GM23338 (cell line): ENCODE measurements at regions not wholly inside any gene's neighbourhood (a gene's known extent, or its start where the extent isn't known, plus 50 kb on each side); places are given as distances from the start of the nearest gene placed in this dataset.

Source experiments
- ATAC-seq: fragments of 200-7000 bp; cut with Tn5 transposase; 3 replicates; pipeline ENCODE4 v1.9.1; 2020
- DNase-seq: peaks from one replicate; pipeline ENCODE4 v3.0.0-alpha.2; 2015; ENCODE audit warnings: low spot score
- H2AFZ ChIP-seq: fragments of 200-600 bp; sonication (generic); 2 replicates; pipeline ENCODE4 v1.8.0; 2016; ENCODE audit warnings: antibody characterized with exemption, mild to moderate bottlenecking, moderate library complexity
- H3F3A ChIP-seq: fragments of 200-600 bp; sonication (generic); replicated peaks from 2 replicates; pipeline ENCODE4 v1.8.0; 2017; ENCODE audit warnings: antibody characterized with exemption, mixed run types, low read depth
- H3K27ac ChIP-seq: fragments of 200-600 bp; sonication (generic); 2 replicates; pipeline ENCODE4 v1.6.1; 2016; ENCODE audit warnings: low read depth
- H3K27me3 ChIP-seq: fragments of 200-600 bp; sonication (generic); 2 replicates; pipeline ENCODE4 v1.8.0; 2016; ENCODE audit warnings: mild to moderate bottlenecking, mixed run types, moderate library complexity; ENCODE audit not compliant: insufficient read depth
- H3K36me3 ChIP-seq: fragments of 200-600 bp; sonication (generic); 2 replicates; pipeline ENCODE4 v1.8.0; 2016; ENCODE audit warnings: mild to moderate bottlenecking; ENCODE audit not compliant: insufficient read depth
- H3K4me1 ChIP-seq: fragments of 200-600 bp; sonication (generic); 2 replicates; pipeline ENCODE4 v1.8.0; 2016; ENCODE audit warnings: mild to moderate bottlenecking, moderate library complexity; ENCODE audit not compliant: insufficient read depth
- H3K4me2 ChIP-seq: fragments of 200-600 bp; sonication (generic); 2 replicates; pipeline ENCODE4 v1.7.1; 2017; ENCODE audit warnings: mixed run types
- H3K4me3 ChIP-seq: fragments of 200-600 bp; sonication (generic); 2 replicates; pipeline ENCODE4 v1.6.1; 2016; ENCODE audit warnings: mixed run types
- H3K79me2 ChIP-seq: fragments of 200-600 bp; sonication (generic); replicated peaks from 2 replicates; pipeline ENCODE4 v1.8.0; 2017; ENCODE audit warnings: mild to moderate bottlenecking; ENCODE audit not compliant: insufficient read depth
- H3K9me2 ChIP-seq: fragments of 200-600 bp; sonication (generic); 2 replicates; pipeline ENCODE4 v1.8.0; 2017; ENCODE audit not compliant: insufficient read depth
- H4K20me1 ChIP-seq: fragments of 200-600 bp; sonication (generic); replicated peaks from 2 replicates; pipeline ENCODE4 v1.8.0; 2017; ENCODE audit warnings: mild to moderate bottlenecking; ENCODE audit not compliant: insufficient read depth
- H3K27ac Mint-ChIP-seq: 2 replicates; pipeline ENCODE4 v1.8.0; 2020; ENCODE audit warnings: inconsistent platforms, mild to moderate bottlenecking, moderate library complexity, mixed read lengths
- H3K27me3 Mint-ChIP-seq: 3 replicates; pipeline ENCODE4 v1.8.0; 2022; ENCODE audit warnings: low read depth, mild to moderate bottlenecking, moderate library complexity, mixed read lengths, inconsistent platforms; ENCODE audit not compliant: insufficient read depth, poor library complexity
- H3K36me3 Mint-ChIP-seq: 3 replicates; pipeline ENCODE4 v1.8.0; 2021; ENCODE audit warnings: low read depth, mild to moderate bottlenecking, inconsistent platforms, moderate library complexity, mixed read lengths
- H3K4me1 Mint-ChIP-seq: 3 replicates; pipeline ENCODE4 v1.8.0; 2020; ENCODE audit warnings: mild to moderate bottlenecking, inconsistent platforms, mixed read lengths
- H3K4me3 Mint-ChIP-seq: 3 replicates; pipeline ENCODE4 v1.8.0; 2021; ENCODE audit warnings: moderate library complexity, mild to moderate bottlenecking, inconsistent platforms, mixed read lengths
- H3K9me3 Mint-ChIP-seq: 3 replicates; pipeline ENCODE4 v1.8.0; 2020; ENCODE audit warnings: moderate library complexity, mild to moderate bottlenecking, inconsistent platforms, mixed read lengths
- CREB1 ChIP-seq: fragments of 250-450 bp; sonication (Bioruptor Pico); IDR thresholded peaks from 2 replicates; pipeline ENCODE4 v1.5.0; 2020; ENCODE audit warnings: low read depth, mild to moderate bottlenecking, moderate library complexity
- EZH2 ChIP-seq: fragments of 200-600 bp; sonication (generic); IDR thresholded peaks from one replicate; pipeline ENCODE4 v1.8.0; 2017; ENCODE audit warnings: antibody characterized with exemption, mild to moderate bottlenecking, low read depth; ENCODE audit not compliant: unreplicated experiment
- EZH2phosphoT487 ChIP-seq: fragments of 200-600 bp; sonication (generic); IDR thresholded peaks from one replicate; pipeline ENCODE4 v1.8.1; 2018; ENCODE audit warnings: antibody characterized with exemption; ENCODE audit not compliant: unreplicated experiment
- JUNB ChIP-seq: IDR thresholded peaks from one replicate; pipeline ENCODE4 v1.6.1; 2016; ENCODE audit warnings: antibody characterized with exemption; ENCODE audit not compliant: unreplicated experiment
- NANOG ChIP-seq: IDR thresholded peaks from 2 replicates; pipeline ENCODE4 v1.6.1; 2016; ENCODE audit warnings: antibody characterized with exemption, borderline replicate concordance
- POLR2AphosphoS5 ChIP-seq: IDR thresholded peaks from 2 replicates; pipeline ENCODE4 v1.6.1; 2016; ENCODE audit warnings: antibody characterized with exemption, low read depth
- STAT1 ChIP-seq: IDR thresholded peaks from one replicate; pipeline ENCODE4 v1.6.1; 2016; ENCODE audit warnings: antibody characterized with exemption; ENCODE audit not compliant: unreplicated experiment
- ZNF114 ChIP-seq: fragments of 250-450 bp; sonication (Bioruptor Pico); IDR thresholded peaks from 2 replicates; pipeline ENCODE4 v1.5.0; 2020; ENCODE audit warnings: mild to moderate bottlenecking, moderate library complexity
- ZNF331 ChIP-seq: fragments of 250-450 bp; sonication (Bioruptor Pico); IDR thresholded peaks from 2 replicates; pipeline ENCODE4 v1.5.0; 2020; ENCODE audit warnings: low read depth, mild to moderate bottlenecking, moderate library complexity
- TF ChIP-seq, protein P1 (sequence below): IDR thresholded peaks from 2 replicates; pipeline ENCODE4 v1.6.1; 2016; ENCODE audit warnings: antibody characterized with exemption
- TF ChIP-seq, protein P2 (sequence below): IDR thresholded peaks from one replicate; pipeline ENCODE4 v1.6.1; 2018; ENCODE audit warnings: antibody characterized with exemption; ENCODE audit not compliant: unreplicated experiment
- TF ChIP-seq, protein P3 (sequence below): fragments of 250-450 bp; sonication (Bioruptor Pico); IDR thresholded peaks from 2 replicates; pipeline ENCODE4 v1.5.0; 2020; ENCODE audit warnings: mild to moderate bottlenecking, moderate library complexity

DNA sequence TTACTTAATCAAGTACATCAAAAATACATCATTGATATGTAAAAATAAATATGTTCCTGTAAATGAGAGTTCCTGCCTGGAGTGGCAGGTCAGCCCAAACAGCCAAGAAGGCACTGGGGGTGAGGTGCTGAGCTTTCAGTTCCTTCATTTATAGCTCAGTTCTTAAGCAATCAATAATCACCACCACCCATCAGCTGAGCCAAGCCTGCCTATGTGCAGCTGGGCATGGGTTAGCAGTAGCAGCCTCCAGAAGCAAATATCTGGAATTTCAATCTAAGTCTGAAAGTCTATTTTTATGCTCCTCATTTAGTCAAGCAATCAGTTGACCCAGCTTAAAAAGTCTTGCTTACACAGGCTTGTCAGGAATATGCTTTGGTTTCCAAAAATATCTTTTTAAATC is 811.0 kb upstream of the AMELY start (continued):
- TF ChIP-seq, protein P1, sequence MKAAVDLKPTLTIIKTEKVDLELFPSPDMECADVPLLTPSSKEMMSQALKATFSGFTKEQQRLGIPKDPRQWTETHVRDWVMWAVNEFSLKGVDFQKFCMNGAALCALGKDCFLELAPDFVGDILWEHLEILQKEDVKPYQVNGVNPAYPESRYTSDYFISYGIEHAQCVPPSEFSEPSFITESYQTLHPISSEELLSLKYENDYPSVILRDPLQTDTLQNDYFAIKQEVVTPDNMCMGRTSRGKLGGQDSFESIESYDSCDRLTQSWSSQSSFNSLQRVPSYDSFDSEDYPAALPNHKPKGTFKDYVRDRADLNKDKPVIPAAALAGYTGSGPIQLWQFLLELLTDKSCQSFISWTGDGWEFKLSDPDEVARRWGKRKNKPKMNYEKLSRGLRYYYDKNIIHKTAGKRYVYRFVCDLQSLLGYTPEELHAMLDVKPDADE: no peak
- no peak for TF ChIP-seq NANOG
- TF ChIP-seq EZH2: no peak
- no peak for TF ChIP-seq EZH2phosphoT487
- TF ChIP-seq, protein P2, sequence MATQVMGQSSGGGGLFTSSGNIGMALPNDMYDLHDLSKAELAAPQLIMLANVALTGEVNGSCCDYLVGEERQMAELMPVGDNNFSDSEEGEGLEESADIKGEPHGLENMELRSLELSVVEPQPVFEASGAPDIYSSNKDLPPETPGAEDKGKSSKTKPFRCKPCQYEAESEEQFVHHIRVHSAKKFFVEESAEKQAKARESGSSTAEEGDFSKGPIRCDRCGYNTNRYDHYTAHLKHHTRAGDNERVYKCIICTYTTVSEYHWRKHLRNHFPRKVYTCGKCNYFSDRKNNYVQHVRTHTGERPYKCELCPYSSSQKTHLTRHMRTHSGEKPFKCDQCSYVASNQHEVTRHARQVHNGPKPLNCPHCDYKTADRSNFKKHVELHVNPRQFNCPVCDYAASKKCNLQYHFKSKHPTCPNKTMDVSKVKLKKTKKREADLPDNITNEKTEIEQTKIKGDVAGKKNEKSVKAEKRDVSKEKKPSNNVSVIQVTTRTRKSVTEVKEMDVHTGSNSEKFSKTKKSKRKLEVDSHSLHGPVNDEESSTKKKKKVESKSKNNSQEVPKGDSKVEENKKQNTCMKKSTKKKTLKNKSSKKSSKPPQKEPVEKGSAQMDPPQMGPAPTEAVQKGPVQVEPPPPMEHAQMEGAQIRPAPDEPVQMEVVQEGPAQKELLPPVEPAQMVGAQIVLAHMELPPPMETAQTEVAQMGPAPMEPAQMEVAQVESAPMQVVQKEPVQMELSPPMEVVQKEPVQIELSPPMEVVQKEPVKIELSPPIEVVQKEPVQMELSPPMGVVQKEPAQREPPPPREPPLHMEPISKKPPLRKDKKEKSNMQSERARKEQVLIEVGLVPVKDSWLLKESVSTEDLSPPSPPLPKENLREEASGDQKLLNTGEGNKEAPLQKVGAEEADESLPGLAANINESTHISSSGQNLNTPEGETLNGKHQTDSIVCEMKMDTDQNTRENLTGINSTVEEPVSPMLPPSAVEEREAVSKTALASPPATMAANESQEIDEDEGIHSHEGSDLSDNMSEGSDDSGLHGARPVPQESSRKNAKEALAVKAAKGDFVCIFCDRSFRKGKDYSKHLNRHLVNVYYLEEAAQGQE: no peak
- no peak for TF ChIP-seq STAT1
- no peak for TF ChIP-seq ZNF331 (CRISPR knock-in tag)
- TF ChIP-seq POLR2AphosphoS5: no peak

DNA sequence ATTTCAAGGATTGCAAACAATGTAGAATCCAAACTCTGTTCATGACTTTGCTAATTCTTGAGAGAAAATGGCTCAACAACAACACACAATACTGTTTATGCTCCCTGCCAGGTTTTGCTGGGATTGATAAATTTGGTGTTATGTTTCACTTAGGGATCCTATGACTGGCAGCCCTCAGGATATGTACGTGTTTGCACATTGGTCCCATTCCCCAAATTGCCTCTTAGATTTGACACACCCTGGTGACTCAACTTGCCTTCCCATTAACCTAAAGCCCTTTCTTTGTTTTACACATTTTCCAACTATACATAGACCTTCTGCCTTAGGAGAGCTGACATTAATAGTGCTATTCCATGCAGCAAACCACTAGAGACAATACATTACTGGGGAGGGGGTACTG is 809.4 kb upstream of the AMELY start:
- no peaks in the 10 kb centered on the region; the same call in 2 of the 3 replicates for H3K9me3 Mint-ChIP-seq
- H3K4me1 Mint-ChIP-seq: no peaks in the 10 kb centered on the region
- H3K36me3 Mint-ChIP-seq: no peaks in the 10 kb centered on the region
- no peaks in the 10 kb centered on the region for H3K27me3 ChIP-seq
- DNase-seq (no peak), ATAC-seq (no peak)
- no peaks in the 10 kb centered on the region for H3K79me2 ChIP-seq
- no peak overlapping the region for H3K4me2 ChIP-seq
- no peak overlapping the region for H3K4me3 ChIP-seq
- no peaks in the 10 kb centered on the region for H3K27me3 Mint-ChIP-seq
- no peak overlapping the region for H3K27ac Mint-ChIP-seq
- no peaks in the 10 kb centered on the region for H3K4me1 ChIP-seq
- H4K20me1 ChIP-seq: no peaks in the 10 kb centered on the region
- H3K27ac ChIP-seq: no peak overlapping the region
- no peak overlapping the region for H3K4me3 Mint-ChIP-seq
- H3K36me3 ChIP-seq: no peaks in the 10 kb centered on the region
- no peaks in the 10 kb centered on the region for H3F3A ChIP-seq
- no peaks in the 10 kb centered on the region for H3K9me2 ChIP-seq
- no peak overlapping the region for H2AFZ ChIP-seq
- TF ChIP-seq JUNB: no peak
- TF ChIP-seq CREB1 (CRISPR knock-in tag): no peak
- TF ChIP-seq, protein P2: no peak
- TF ChIP-seq, protein P3, sequence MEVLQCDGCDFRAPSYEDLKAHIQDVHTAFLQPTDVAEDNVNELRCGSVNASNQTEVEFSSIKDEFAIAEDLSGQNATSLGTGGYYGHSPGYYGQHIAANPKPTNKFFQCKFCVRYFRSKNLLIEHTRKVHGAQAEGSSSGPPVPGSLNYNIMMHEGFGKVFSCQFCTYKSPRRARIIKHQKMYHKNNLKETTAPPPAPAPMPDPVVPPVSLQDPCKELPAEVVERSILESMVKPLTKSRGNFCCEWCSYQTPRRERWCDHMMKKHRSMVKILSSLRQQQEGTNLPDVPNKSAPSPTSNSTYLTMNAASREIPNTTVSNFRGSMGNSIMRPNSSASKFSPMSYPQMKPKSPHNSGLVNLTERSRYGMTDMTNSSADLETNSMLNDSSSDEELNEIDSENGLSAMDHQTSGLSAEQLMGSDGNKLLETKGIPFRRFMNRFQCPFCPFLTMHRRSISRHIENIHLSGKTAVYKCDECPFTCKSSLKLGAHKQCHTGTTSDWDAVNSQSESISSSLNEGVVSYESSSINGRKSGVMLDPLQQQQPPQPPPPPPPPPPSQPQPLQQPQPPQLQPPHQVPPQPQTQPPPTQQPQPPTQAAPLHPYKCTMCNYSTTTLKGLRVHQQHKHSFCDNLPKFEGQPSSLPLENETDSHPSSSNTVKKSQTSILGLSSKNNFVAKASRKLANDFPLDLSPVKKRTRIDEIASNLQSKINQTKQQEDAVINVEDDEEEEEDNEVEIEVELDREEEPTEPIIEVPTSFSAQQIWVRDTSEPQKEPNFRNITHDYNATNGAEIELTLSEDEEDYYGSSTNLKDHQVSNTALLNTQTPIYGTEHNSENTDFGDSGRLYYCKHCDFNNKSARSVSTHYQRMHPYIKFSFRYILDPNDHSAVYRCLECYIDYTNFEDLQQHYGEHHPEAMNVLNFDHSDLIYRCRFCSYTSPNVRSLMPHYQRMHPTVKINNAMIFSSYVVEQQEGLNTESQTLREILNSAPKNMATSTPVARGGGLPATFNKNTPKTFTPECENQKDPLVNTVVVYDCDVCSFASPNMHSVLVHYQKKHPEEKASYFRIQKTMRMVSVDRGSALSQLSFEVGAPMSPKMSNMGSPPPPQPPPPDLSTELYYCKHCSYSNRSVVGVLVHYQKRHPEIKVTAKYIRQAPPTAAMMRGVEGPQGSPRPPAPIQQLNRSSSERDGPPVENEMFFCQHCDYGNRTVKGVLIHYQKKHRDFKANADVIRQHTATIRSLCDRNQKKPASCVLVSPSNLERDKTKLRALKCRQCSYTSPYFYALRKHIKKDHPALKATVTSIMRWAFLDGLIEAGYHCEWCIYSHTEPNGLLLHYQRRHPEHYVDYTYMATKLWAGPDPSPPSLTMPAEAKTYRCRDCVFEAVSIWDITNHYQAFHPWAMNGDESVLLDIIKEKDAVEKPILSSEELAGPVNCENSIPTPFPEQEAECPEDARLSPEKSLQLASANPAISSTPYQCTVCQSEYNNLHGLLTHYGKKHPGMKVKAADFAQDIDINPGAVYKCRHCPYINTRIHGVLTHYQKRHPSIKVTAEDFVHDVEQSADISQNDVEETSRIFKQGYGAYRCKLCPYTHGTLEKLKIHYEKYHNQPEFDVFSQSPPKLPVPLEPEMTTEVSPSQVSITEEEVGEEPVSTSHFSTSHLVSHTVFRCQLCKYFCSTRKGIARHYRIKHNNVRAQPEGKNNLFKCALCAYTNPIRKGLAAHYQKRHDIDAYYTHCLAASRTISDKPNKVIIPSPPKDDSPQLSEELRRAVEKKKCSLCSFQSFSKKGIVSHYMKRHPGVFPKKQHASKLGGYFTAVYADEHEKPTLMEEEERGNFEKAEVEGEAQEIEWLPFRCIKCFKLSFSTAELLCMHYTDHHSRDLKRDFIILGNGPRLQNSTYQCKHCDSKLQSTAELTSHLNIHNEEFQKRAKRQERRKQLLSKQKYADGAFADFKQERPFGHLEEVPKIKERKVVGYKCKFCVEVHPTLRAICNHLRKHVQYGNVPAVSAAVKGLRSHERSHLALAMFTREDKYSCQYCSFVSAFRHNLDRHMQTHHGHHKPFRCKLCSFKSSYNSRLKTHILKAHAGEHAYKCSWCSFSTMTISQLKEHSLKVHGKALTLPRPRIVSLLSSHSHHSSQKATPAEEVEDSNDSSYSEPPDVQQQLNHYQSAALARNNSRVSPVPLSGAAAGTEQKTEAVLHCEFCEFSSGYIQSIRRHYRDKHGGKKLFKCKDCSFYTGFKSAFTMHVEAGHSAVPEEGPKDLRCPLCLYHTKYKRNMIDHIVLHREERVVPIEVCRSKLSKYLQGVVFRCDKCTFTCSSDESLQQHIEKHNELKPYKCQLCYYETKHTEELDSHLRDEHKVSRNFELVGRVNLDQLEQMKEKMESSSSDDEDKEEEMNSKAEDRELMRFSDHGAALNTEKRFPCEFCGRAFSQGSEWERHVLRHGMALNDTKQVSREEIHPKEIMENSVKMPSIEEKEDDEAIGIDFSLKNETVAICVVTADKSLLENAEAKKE (CRISPR knock-in tag): no peak
- TF ChIP-seq ZNF114 (CRISPR knock-in tag): no peak
- no peak for TF ChIP-seq NANOG
- TF ChIP-seq POLR2AphosphoS5: no peak
- no peak for TF ChIP-seq EZH2phosphoT487
